Tibial artery (tissue), 4 donors: ENCODE measurements at regions not wholly inside any gene's neighbourhood (a gene's known extent, or its start where the extent isn't known, plus 50 kb on each side); places are given as distances from the start of the nearest gene placed in this dataset.
"Not testable (repeated sequence)": the region's sequence is repeated elsewhere in the genome, so short reads cannot be mapped to it uniquely, and the experiment has no call there.

Source experiments
- DNase-seq, 2 donors: peaks; one replicate each; pipeline ENCODE4 v3.0.0-alpha.2; 2019
- H3K27ac ChIP-seq, 2 donors: fragments of 200-600 bp; sonication (generic) in 1 of 2; 1 replicate in 1 of 2; 2 replicates in 1 of 2; pipeline ENCODE4 v1.5.1; 2018 to 2019; ENCODE audit warnings: mild to moderate bottlenecking in 1 of 2
- H3K27me3 ChIP-seq, 2 donors: fragments of 200-600 bp; sonication (generic) in 1 of 2; one replicate each; pipeline versions ENCODE4 v1.5.1 to v1.6.0; 2016 to 2019
- H3K36me3 ChIP-seq, 3 donors: fragments of 200-600 bp; sonication (generic) in 2 of 3; one replicate each; pipeline ENCODE4 v1.5.1; 2016 to 2019; ENCODE audit warnings: mild to moderate bottlenecking in 2 of 3
- H3K4me1 ChIP-seq, 4 donors: fragments of 200-600 bp; sonication (generic) in 2 of 4; 1 replicate in 3 of 4; 2 replicates in 1 of 4; pipeline ENCODE4 v1.5.1; 2016 to 2019
- H3K4me3 ChIP-seq, 2 donors: fragments of 200-600 bp; sonication (generic) in 1 of 2; 1 replicate in 1 of 2; 2 replicates in 1 of 2; pipeline ENCODE4 v1.5.1; 2018 to 2019; ENCODE audit warnings: mild to moderate bottlenecking in 2 of 2
- H3K9me3 ChIP-seq, 3 donors: fragments of 200-600 bp; sonication (generic) in 1 of 3; one replicate each; pipeline ENCODE4 v1.5.1; 2016 to 2019
- CTCF ChIP-seq, 2 experiments: fragments of 200-600 bp in 1 of 2; fragments of 450-650 bp in 1 of 2; IDR thresholded peaks; one replicate each; pipeline ENCODE4 v1.5.1; 2017 to 2019; ENCODE audit warnings: antibody characterized with exemption in 2 of 2, mild to moderate bottlenecking in 1 of 2, moderate library complexity in 1 of 2
- intact Hi-C: fragments of 100-400 bp; cut with DNase I; formaldehyde crosslinking; loops from one replicate; pipeline ENCODE4 v1.15.0; 2023; ENCODE audit warnings: low total_unique reads

DNA sequence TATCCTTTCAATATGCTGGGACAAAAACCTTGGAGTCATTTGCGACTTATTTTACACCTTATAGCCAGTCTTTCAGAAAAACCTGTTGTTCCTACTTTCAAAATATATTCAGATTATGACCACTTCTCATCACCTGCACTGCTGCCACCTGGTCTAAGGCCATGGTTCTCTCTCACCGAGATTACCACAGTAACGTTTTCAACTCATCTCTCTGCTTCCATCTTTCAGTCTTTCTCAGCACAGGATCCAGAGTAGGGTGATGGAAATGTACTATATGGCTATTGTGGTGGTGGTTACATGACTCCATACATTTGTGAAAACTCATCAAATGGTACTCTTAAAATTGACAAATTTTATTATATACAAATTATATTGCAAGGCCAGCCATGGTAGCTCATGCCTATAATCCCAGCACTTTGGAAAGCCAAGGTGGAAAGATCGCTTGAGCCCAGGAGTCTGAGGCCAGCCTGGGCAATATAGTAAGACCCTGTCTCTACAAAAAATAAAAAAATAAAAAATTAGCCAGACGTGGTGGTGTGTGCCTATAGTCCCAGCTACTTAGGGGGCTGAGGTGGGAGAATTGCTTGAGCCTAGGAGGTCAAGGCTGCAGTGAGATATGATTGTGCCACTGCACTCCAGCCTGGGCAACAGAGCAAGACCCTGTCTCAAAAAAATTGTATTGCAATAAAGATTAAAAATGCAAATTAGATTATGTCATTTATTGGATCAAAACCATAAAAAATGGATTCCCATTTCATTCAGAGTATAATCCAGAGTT, 120.9 kb upstream of the PPP2R5A start:
- H3K36me3 ChIP-seq = no peaks in the 10 kb centered on the region
- H3K27ac ChIP-seq = no peak overlapping the region
- H3K27me3 ChIP-seq = no peaks in the 10 kb centered on the region
- H3K4me1 ChIP-seq = peaks cover 0 to 31% (median 11%) of the 10 kb centered on the region in 4 donors
- TF ChIP-seq CTCF (IDR thresholded peaks at IDR 0.05) = no peak
- H3K4me3 ChIP-seq = no peak overlapping the region
- no peak for DNase-seq
- intact Hi-C loops = no loop called here
- no peaks in the 10 kb centered on the region for H3K9me3 ChIP-seq

DNA sequence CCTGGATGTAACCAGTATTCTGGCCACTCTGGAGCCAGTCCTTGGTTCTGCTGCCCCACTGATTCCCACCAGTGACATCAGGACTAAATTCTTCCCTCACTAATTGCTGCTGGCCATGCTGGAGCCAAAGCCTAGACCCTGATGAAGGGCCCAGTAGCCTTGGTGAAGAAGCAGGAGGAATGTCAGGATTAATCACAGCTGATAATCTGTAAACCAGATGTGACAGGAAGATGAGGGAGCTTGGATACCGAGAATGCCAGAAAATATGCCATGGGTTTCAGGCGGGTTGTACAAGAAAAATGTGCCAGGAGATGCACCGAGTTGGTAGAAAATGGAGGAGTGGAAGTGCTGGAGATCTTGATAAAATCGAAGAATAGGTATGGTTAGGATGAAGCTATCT, 119.0 kb upstream of the PPP2R5A start:
- Histone ChIP-seq H3K27ac (no peak overlapping the region), H3K9me3 (no peaks in the 10 kb centered on the region), H3K4me3 (no peak overlapping the region), H3K27me3 (no peaks in the 10 kb centered on the region), H3K4me1 (peaks cover 0 to 27% (median 11%) of the 10 kb centered on the region in 4 donors), H3K36me3 (no peaks in the 10 kb centered on the region)
- no peak for TF ChIP-seq CTCF (IDR thresholded peaks at IDR 0.05)
- no peak for DNase-seq
- intact Hi-C loops = no loop called here

- H3K9me3 ChIP-seq = no peaks in the 10 kb centered on the region
- H3K4me3 ChIP-seq = no peak overlapping the region
- no peaks in the 10 kb centered on the region for H3K36me3 ChIP-seq
- no peaks in the 10 kb centered on the region for H3K27me3 ChIP-seq
- no peak for DNase-seq
- H3K4me1 ChIP-seq = peaks cover 0 to 23% (median 11%) of the 10 kb centered on the region in 4 donors
- intact Hi-C loops = no loop called here
- H3K27ac ChIP-seq = no peak overlapping the region
- TF ChIP-seq CTCF (IDR thresholded peaks at IDR 0.05) = no peak
These were observed 118.6 kb upstream of the PPP2R5A start for GRCh38 chr1:212166644-212167043.

- no peaks in the 10 kb centered on the region for H3K36me3 ChIP-seq
- intact Hi-C loops = no loop called here
- no peaks in the 10 kb centered on the region for H3K27me3 ChIP-seq
- no peak overlapping the region for H3K27ac ChIP-seq
- H3K9me3 ChIP-seq = no peaks in the 10 kb centered on the region
- H3K4me3 ChIP-seq = no peak overlapping the region
- H3K4me1 ChIP-seq = peaks cover 0 to 20% (median 10%) of the 10 kb centered on the region in 4 donors
- TF ChIP-seq CTCF (IDR thresholded peaks at IDR 0.05) = no peak
- DNase-seq = no peak
These were observed 118.1 kb upstream of the PPP2R5A start for GRCh38 chr1:212167098-212167497.

GRCh38 chr1:212173567-212173966, 111.6 kb upstream of the PPP2R5A start:
- H3K36me3 ChIP-seq = no peaks in the 10 kb centered on the region
- H3K9me3 ChIP-seq = no peaks in the 10 kb centered on the region
- no peaks in the 10 kb centered on the region for H3K27me3 ChIP-seq
- H3K27ac ChIP-seq = no peak overlapping the region
- no peak for TF ChIP-seq CTCF (IDR thresholded peaks at IDR 0.05)
- H3K4me1 ChIP-seq = no peaks in the 10 kb centered on the region
- H3K4me3 ChIP-seq = no peak overlapping the region
- no peak for DNase-seq
- intact Hi-C loops = no loop called here

DNA sequence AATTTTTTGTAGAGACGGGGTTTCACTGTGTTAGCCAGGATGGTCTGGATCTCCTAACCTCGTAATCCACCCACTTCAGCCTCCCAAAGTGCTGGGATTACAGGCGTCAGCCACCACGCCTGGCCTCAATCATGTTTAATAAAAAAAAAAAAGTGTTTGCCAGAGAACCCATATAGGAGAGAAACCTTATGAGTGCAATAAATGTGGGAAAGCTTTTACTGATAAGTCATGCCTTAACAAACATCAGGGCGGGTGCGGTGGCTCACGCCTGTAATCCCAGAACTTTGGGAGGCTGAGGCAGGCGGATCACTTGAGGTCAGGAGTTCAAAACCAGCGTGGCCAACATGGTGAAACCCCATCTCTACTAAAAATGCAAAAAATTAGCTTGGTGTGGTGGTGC, 110.9 kb upstream of the PPP2R5A start:
- H3K9me3 ChIP-seq, H3K27me3 ChIP-seq, H3K4me3 ChIP-seq, H3K4me1 ChIP-seq, H3K36me3 ChIP-seq, DNase-seq, H3K27ac ChIP-seq, intact Hi-C loops: not testable (repeated sequence)
